Epithelial cell of esophagus (primary cell): ENCODE measurements at regions not wholly inside any gene's neighbourhood (a gene's known extent, or its start where the extent isn't known, plus 50 kb on each side); places are given as distances from the start of the nearest gene placed in this dataset.

Source experiments
- DNase-seq: peaks from one replicate; pipeline ENCODE4 v3.0.0; 2010; ENCODE audit warnings: low read depth
- H3K4me3 ChIP-seq: 2 replicates; pipeline ENCODE4 v1.5.1; 2011; ENCODE audit warnings: mild to moderate bottlenecking, low read length, control low read depth
- CTCF ChIP-seq: IDR thresholded peaks from 2 replicates; pipeline ENCODE4 v1.5.1; 2011; ENCODE audit warnings: low read depth, mild to moderate bottlenecking, low read length, control low read depth, inconsistent platforms; ENCODE audit not compliant: insufficient read depth; ENCODE audit errors: missing control alignments

DNA sequence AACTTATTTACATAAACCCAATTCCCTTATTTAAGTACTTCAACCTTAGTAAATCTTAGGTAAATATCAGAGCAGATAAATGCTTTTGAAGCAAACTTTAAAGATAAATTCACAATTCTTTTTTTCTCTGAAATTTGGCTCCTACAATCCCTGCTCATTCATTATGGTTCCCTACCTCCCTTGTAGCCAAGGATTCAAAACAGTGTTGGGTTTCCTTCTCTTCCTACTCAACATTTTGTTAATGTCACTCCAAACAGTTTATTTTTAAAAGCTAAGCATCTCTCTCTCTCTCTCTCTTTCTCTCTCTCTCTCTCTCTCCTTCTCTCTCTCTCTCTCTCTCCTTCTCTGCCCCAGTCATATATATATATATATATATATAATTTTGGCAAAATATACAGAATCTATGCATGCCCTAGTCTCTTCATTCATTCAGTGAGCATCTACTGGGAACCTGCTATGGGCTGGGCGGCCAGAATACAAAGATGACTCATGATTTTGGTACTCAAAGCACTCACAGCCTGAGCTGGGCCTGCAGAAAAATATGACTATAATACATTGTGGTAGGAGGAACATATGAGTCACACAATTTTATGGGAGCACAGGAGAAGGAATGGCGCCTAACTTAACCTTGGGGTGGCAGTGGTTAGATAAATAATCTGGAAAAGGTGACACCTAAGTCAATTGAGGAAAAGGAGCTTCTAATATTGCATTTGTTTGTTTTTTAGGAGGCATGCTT lies 123.7 kb upstream of the DHRS4 start:
- TF ChIP-seq CTCF: no peak

GRCh38 chr14:23831596-23831995 lies 122.0 kb upstream of the DHRS4 start:
- DNase-seq: no peak
- TF ChIP-seq CTCF: no peak
- no peak overlapping the region for H3K4me3 ChIP-seq

More for the DNA sequence above, 123.7 kb upstream of the DHRS4 start:
- peak; percentile 90 for DNase-seq
- H3K4me3 ChIP-seq: no peak overlapping the region

DNA sequence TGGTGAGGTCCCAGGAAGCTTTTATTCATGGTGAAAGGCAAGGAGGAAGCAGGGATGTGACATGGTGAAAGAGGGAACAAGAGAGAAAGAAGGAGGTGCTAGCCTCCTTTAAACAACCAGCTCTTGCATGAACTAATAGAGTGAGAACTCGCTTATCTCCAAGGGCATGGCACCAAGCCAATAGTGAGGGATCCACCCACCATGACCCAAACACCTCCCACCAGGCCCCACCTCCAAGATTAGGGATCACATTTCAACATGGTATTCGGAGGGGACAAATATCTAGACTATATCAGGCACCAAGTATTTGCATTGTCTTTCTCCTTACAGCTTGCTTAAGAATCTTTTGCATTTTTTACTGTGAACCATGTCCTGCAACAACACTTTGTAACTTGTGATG lies 91.9 kb upstream of the DHRS4 start:
- H3K4me3 ChIP-seq: no peak overlapping the region
- no peak for TF ChIP-seq CTCF
- DNase-seq: peak; percentile 5

GRCh38 chr14:23862513-23862912 lies 91.1 kb upstream of the DHRS4 start:
- H3K4me3 ChIP-seq: no peak overlapping the region
- TF ChIP-seq CTCF: no peak
- DNase-seq: no peak

DNA sequence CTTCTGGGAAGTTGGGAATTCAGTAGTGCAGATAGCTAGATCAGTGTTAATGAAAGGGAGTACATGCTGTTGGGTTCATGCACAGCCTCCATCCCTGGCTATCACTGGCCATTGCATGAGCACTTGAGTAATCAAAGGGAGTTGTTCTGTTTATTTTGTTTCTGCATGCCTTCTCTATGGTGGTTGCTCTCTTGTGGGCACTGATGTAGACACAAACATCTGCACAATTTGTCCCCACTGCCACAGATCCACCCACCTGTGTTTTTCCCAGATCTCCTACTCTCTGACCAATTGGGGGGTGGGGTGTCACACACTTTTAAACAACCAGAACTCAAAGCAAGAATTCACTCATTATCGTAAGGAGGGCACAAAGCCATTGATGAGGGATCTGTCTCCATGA lies 89.7 kb upstream of the DHRS4 start:
- TF ChIP-seq CTCF: no peak
- H3K4me3 ChIP-seq: no peak overlapping the region
- no peak for DNase-seq

DNA sequence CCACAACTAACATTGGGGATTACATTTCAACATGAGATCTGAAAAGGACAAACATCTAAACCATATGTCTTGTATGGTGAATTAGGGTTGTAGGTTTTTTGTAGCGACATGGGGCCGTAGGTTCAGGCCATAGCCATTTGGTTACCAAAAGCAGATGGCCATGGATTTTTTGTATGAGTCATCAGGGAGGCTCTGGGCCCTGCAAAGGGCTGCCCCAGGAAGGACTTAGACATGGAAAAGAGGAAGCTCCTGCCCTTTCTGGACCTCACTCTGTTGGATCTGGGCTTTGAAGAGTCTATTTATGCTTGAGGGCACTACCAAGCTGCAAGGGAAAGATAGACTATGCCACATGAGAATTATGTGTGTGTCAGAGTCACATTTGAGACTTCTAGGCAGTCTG lies 89.3 kb upstream of the DHRS4 start:
- no peak for TF ChIP-seq CTCF
- H3K4me3 ChIP-seq: no peak overlapping the region
- DNase-seq: no peak

- TF ChIP-seq CTCF: no peak
- H3K4me3 ChIP-seq: no peak overlapping the region
- no peak for DNase-seq
These were observed 88.7 kb upstream of the DHRS4 start for GRCh38 chr14:23864861-23865260.
